ENCODE measurements at regions not wholly inside any gene's neighbourhood (a gene's known extent, or its start where the extent isn't known, plus 50 kb on each side); places are given as distances from the start of the nearest gene placed in this dataset.
"Not testable (repeated sequence)": the region's sequence is repeated elsewhere in the genome, so short reads cannot be mapped to it uniquely, and the experiment has no call there.

DNA sequence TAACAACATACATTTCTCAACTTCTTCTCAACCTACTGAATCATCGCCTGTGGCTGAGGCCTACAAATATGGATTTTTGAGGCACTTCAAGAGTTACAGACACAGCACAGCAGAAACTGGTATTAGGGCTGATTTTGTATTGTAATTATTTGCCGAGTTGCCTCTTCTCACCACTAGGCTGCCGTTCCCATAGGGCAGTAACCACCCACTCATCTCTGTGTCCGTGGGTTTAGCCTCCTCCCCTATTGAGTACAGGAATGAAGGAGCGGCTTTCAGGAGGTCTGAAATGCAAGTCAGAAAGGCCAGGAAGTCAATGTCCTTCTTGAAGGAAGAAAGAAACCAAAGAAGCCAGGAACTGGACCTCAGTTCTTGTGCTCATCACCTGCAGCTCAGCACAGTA lies 220.8 kb downstream of the MTHFS start:
- DNase-seq = no peak

- no peak for DNase-seq
Measured at GRCh38 chr15:79676621-79677020, 220.2 kb downstream of the MTHFS start.

DNA sequence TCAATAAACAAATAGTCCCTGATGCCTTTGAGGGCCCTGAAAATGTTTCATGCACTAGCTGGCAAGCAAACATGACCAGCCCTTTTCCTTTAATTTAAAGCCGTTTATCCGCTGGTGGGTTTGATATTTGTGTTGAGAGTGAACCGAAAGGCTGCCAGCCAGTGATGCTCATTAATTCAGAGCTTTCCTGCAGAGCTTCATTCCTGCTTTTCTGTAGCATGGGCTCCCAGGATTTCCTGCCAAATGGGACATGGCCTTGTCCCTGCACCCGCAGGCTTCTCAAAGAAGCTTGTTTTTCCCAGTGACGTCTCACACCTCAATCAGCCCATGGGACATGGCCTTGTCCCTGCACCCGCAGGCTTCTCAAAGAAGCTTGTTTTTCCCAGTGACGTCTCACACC lies 219.6 kb downstream of the MTHFS start:
- DNase-seq = no peak

- no peak for DNase-seq
Measured at GRCh38 chr15:79678032-79678701, 218.6 kb downstream of the MTHFS start.

GRCh38 chr15:79680720-79681119 lies 216.1 kb downstream of the MTHFS start:
- no peak for DNase-seq

DNA sequence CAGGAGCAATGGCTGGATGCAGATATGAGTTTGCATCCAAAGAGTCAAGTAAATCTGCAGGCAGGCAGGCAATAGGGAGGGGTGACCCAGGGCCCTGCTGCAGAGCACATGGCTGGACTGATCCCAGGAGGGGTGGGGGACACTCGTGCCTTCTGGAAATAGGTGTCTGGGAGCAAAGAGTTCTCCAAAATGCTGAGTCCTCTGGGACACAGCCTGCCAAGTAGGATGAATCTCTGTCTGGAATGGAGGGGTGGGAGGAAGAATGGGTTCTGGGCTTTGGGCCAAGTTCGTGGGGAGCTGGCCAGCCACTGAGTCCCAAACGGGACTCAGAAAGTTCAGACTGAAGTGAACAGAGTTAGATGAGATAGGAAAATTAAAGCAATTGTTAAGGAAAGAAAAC lies 214.5 kb downstream of the MTHFS start:
- DNase-seq = no peak

DNA sequence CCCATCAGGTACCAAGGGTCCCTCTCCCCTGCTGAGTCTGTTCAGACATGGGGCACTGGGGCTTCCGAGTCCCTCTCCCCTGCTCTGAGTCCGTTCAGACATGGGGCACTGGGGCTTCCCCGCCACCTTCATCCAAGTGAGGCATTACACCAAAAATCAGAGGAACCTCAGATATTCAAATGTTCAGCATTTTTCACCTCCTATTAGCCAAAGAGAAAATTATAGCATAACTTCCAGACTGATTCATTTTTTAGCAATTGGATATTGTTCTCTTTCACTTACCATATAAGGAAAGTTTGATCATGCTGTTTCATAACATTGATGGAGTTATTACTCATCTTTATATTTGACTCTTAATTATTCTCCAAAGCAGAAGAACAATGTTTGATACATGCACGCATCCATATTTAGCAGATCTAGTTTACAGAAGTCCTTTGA lies 213.9 kb downstream of the MTHFS start:
- DNase-seq = no peak

- no peak for DNase-seq
Measured at GRCh38 chr15:79689030-79689429, 207.8 kb downstream of the MTHFS start.

- DNase-seq = no peak
Measured at GRCh38 chr15:79700951-79701480, 195.8 kb downstream of the MTHFS start.

- DNase-seq = no peak
Measured at GRCh38 chr15:79702621-79703020, 194.2 kb downstream of the MTHFS start.

- DNase-seq = no peak
Measured at GRCh38 chr15:79721256-79721655, 175.6 kb downstream of the MTHFS start.

DNA sequence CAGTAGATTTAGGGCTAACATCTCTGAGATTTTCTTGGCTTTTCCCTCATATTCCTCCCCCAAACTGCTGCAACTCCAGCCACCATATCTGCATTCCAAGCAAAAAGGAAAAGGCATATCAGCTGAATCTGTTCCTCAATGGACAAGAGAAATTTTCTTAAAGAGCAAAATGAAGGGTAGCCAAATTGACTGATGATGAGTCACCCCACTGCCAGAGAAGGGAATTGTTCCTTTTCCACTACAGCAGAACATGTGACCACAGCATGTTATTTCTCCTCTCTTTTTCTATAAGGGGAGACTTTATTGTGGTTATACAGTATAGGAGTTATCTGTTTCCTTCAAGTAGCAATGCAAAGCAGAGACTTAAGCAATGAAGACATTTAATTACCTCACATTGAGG lies 172.5 kb downstream of the MTHFS start:
- DNase-seq = no peak

- DNase-seq = no peak
Measured at GRCh38 chr15:79724804-79725203, 172.0 kb downstream of the MTHFS start.

DNA sequence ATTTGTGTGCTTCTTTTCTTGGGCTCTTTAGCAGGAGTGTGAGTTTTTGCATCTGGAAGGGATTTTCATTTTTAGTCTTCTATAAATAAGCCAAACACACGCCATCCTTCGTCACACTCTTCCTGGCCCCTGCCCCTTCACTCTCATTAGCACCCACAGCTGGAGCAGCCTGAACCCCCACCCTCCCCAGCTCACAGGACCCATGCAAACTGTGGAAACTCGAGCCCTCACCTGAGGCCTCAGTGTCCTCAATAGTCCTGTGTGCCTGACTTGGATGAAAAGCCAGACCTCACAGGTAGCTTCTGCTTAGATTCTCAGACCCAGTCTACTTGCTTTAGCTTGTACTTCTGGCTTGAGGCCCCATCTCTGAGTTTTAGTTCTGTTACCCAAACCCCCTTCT lies 167.9 kb downstream of the MTHFS start:
- no peak for DNase-seq

DNA sequence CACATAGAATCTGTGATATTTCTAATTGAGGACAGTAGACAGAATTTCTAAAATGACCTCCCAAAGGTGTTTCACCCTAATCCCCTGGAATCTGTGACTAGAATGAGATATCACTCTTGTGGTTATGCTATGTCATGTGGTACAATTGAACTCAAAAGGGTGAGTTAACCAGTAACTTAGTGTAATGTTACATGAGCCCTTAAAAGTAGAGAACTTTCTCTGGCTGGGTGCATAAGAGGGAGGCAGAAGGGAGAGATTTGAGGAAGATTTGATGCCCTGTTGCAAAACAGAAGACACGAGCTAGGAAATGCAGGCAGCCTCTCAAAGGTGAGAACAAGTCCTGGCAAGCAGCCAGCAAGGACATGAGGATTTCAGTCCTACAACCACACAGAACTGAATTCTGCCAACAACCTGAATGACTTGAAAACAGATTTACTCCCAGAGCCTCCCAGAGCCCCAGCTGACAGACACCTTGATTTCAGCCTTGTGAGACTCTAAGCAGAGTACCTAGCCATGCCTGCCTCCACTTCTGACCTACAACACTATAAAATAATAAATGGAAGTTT lies 160.3 kb downstream of the MTHFS start:
- DNase-seq = no peak

DNA sequence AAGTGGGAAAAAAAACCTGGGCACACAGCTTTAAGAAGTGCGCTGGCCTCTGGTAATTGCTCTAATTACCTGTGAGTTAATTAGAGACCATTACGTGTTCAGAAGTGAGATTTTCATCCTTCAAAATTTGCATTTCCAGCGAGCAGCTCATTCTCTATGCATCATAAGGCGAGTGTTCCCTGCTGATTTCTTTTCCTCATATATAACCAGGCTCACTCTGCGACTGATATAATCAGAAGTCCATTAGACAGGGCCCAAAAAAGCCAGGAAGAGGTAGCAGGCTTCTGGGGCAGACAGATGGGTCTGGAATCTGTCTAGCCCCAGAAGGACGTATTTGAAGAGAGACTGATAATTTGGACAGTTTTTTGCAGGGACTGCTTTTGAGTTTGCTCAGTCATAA lies 158.7 kb downstream of the MTHFS start:
- DNase-seq = no peak

GRCh38 chr15:79740561-79740960 lies 156.3 kb downstream of the MTHFS start:
- no peak for DNase-seq

GRCh38 chr15:79743032-79743431 lies 153.8 kb downstream of the MTHFS start:
- DNase-seq = no peak

DNA sequence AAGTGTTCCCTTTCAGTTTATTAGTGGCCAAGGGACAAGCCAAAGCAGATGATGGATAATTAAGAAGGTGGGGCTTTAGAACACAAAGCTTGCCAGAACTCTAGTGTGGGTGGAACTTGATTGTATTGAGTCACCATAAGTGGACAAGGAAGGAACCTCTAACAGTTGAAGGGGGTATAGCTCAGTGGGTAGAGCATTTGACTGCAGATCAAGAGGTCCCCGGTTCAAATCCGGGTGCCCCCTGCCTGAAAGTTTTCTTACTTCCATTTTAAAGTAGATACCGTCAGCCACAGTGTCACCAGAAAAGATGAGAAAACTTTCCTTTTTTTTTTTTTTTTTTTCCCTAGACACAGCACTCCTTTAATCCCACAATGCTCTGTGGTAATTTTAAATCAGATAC lies 152.3 kb downstream of the MTHFS start:
- DNase-seq = not testable (repeated sequence)

DNA sequence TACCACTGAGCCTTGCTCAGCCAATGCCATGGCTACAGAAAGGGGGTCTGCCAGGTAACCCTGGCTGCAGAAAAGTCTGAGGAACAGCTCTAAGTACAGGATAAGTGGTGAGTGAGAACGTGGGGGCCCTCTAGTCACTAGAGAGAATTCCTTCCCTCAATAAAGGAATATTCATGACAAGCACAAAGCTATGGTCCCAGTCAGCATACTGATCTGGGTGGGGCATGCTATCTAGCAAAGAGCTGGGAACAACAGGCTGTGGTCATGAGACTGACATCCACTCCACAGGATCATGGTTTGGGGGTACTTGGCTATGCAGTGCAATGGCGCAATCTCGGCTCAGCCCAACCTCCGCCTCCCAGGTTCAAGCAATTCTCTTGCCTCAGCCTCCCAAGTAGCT lies 140.4 kb downstream of the MTHFS start:
- no peak for DNase-seq

DNA sequence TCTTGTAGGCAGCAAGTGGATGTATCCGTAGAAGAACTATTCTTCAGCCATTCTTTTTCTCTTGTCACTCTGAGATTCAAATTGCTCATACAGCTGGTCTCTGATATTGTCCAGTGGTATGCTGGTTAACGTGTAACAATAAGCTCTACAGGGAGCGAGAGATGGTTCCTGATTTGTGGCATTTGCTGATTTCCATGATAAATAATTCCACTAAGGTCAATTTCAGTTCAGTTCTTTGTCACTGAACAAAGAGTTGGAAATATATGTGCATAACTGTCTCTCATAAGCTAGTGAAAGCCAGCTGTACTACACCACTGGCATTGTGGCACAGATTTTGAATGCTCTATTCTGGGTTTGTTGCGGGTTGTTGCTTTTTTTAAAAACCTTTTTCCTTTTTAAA lies 131.7 kb downstream of the MTHFS start:
- no peak for DNase-seq

GRCh38 chr15:79769069-79769481 lies 127.7 kb downstream of the MTHFS start:
- DNase-seq = no peak

GRCh38 chr15:79769933-79770759 lies 126.7 kb downstream of the MTHFS start:
- DNase-seq = no peak

DNA sequence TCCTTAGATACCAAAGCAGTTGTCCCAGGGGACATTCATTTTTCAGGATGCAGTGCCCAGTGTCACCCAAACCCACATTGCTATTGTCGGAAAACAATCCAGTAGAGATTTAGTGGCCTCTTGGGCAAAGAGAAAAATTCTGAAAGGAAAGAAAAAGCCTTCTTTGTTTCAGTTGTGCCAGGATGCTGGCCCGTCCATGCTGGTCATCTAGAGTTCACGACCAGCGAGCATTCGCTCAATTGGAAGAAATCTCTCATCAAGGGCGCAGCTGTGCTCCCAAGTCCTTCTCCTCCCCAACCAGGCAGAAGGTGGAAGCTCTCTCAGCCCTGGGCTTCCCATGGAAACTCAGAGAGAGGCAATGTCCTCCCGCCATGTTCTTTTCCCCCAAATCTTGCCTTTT lies 123.7 kb downstream of the MTHFS start:
- no peak for DNase-seq

Data from stimulated activated CD4-positive, alpha-beta T cell treated with anti-CD3 and anti-CD28 coated beads, Interleukin-12 subunit alpha, Interleukin-12 subunit beta, amount 100 ng/mL, for 4 hours (primary cell).